ENCODE measurements at regions not wholly inside any gene's neighbourhood (a gene's known extent, or its start where the extent isn't known, plus 50 kb on each side); places are given as distances from the start of the nearest gene placed in this dataset.

DNA sequence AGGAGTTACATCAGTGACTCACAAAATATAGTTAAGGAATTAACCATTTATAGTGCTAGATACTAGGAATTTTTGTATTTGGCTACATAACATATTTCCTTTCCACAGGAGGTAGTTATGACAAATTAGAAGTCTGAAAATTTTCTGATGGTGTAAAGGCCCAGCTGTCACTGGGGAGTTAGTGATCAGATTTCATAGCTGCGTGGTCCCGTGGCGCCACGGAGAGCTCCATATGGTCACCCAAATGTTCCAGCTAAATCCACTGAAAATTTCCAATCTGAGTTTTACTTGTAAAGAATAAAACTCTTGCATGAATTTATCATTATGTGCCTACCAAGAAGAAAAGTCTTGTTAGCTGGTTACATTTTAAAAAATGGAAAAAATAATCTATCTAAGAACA is 368.9 kb upstream of the PLSCR5 start:
- TF ChIP-seq POLR2A (IDR thresholded peaks at IDR 0.05): no peak
- TF ChIP-seq, protein P1, sequence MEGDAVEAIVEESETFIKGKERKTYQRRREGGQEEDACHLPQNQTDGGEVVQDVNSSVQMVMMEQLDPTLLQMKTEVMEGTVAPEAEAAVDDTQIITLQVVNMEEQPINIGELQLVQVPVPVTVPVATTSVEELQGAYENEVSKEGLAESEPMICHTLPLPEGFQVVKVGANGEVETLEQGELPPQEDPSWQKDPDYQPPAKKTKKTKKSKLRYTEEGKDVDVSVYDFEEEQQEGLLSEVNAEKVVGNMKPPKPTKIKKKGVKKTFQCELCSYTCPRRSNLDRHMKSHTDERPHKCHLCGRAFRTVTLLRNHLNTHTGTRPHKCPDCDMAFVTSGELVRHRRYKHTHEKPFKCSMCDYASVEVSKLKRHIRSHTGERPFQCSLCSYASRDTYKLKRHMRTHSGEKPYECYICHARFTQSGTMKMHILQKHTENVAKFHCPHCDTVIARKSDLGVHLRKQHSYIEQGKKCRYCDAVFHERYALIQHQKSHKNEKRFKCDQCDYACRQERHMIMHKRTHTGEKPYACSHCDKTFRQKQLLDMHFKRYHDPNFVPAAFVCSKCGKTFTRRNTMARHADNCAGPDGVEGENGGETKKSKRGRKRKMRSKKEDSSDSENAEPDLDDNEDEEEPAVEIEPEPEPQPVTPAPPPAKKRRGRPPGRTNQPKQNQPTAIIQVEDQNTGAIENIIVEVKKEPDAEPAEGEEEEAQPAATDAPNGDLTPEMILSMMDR (IDR thresholded peaks at IDR 0.05): no peak
- WGBS, 2 donors: 91 to 93% methylated on average over 4 of the region's 4 CpGs
- H3K4me3 ChIP-seq (replicated peaks in 1 of 3): no peak overlapping the region

DNA sequence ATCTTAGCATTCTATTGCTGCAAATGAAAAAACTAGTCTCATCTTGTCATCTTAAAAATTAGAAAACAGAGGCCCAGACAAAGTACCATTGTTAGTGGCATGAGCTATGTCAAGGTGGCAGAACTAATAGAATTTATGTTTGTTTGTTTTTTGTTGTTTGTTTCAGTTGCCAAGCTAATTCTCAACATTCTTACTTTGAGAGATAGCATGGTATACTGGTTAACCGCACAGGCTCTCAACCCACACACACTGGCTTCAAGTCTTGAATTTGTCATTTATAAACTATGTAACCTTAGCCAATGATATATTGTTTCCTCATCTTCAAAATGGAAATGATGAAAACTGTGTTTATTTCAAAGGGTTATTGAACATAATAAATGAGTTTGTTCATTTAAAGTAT is 367.6 kb upstream of the PLSCR5 start:
- DNase-seq: no peak
- TF ChIP-seq, protein P1 (IDR thresholded peaks at IDR 0.05): no peak
- no peak for TF ChIP-seq POLR2A (IDR thresholded peaks at IDR 0.05)
- intact Hi-C loops (cut with DNase I): no loop called here

More for the DNA sequence above, 368.9 kb upstream of the PLSCR5 start:
- H3K36me3 ChIP-seq: no peaks in the 10 kb centered on the region
- intact Hi-C loops (cut with DNase I): no loop called here
- no peaks in the 10 kb centered on the region for H3K27me3 ChIP-seq
- DNase-seq: no peak
- no peaks in the 10 kb centered on the region for H3K4me1 ChIP-seq
- no peak overlapping the region for H3K27ac ChIP-seq
- no peaks in the 10 kb centered on the region for H3K9me3 ChIP-seq

DNA sequence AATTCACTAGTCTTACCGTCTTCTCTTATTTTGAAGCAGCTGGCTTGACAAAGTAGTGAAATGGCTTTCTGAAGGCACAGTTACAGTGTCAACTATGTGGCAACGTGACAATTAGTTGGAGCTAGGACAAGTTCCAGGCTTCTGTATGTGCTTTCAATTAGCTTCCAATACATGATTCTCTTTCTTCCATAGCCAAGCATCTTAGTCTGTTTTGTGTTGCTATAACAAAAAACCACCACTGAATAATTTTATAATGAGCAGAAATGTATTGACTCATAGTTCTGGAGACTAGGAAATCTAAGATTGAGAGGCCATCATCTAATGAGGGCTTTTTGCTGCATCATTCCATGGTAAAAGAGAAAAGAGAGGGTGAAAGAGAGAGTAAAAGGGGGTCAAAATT is 365.1 kb upstream of the PLSCR5 start:
- intact Hi-C loops (cut with DNase I): no loop called here
- TF ChIP-seq POLR2A (IDR thresholded peaks at IDR 0.05): no peak
- TF ChIP-seq, protein P1 (IDR thresholded peaks at IDR 0.05): no peak
- 83 to 86% methylated on average over 2 of the region's 2 CpGs for WGBS, 2 donors
- Histone ChIP-seq H3K27ac (no peak overlapping the region), H3K4me1 (no peaks in the 10 kb centered on the region), H3K9me3 (no peaks in the 10 kb centered on the region), H3K36me3 (no peaks in the 10 kb centered on the region), H3K27me3 (no peaks in the 10 kb centered on the region), H3K4me3 (replicated peaks in 1 of 3) (no peak overlapping the region)
- no peak for DNase-seq

More for the DNA sequence above, 367.6 kb upstream of the PLSCR5 start:
- no peak overlapping the region for H3K4me3 ChIP-seq (replicated peaks in 1 of 3)
- H3K36me3 ChIP-seq: no peaks in the 10 kb centered on the region
- no peaks in the 10 kb centered on the region for H3K27me3 ChIP-seq
- H3K27ac ChIP-seq: no peak overlapping the region
- no peaks in the 10 kb centered on the region for H3K9me3 ChIP-seq
- no peaks in the 10 kb centered on the region for H3K4me1 ChIP-seq
- 88 to 91% methylated on average over 1 of the region's 1 CpG for WGBS, 2 donors

DNA sequence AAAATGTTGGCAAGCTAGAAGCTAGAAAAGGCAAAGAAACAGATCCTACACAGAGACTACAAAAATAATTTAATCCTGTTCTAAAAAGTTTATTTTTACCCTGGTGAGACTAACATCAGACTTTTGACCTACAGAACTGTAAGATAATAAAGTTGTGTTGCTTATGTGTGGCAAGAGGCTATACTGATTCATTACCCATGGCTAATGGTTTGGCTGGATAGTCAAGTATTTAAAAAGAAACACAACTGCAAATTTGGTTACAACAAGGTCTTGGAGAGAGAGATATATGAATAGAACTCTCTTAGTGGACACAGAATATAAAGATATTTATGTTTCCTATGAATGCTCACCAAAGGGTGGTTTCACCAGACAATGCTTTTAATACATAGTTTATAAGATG is 364.2 kb upstream of the PLSCR5 start:
- no peaks in the 10 kb centered on the region for H3K4me1 ChIP-seq
- no peak overlapping the region for H3K27ac ChIP-seq
- TF ChIP-seq, protein P1 (IDR thresholded peaks at IDR 0.05): no peak
- no peak for TF ChIP-seq POLR2A (IDR thresholded peaks at IDR 0.05)
- no peaks in the 10 kb centered on the region for H3K36me3 ChIP-seq
- no peaks in the 10 kb centered on the region for H3K27me3 ChIP-seq
- no peaks in the 10 kb centered on the region for H3K9me3 ChIP-seq
- no peak overlapping the region for H3K4me3 ChIP-seq (replicated peaks in 1 of 3)
- no peak for DNase-seq
- intact Hi-C loops (cut with DNase I): no loop called here

DNA sequence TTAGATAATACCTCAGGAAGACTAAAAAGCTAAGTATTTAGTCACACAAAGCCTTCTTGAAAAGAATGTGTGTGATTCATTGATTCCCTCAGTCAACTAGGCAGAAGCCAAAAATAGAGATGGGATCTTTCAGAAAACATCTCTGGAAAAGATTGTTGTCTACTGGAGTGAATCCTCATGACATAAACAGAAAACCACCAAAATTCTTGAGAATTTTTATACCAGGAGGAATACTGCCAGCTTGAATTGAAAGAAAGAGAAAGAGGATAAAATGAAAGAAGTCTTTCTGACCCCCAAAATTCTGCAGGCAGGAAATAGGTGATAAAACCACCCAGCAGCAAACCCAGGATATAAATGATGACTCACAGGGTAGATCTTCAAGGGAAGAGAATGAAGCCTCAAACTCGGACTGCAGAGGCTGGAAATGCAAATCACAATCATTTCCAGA is 363.1 kb upstream of the PLSCR5 start:
- no peak for TF ChIP-seq POLR2A (IDR thresholded peaks at IDR 0.05)
- TF ChIP-seq, protein P1 (IDR thresholded peaks at IDR 0.05): no peak
- Histone ChIP-seq H3K4me3 (replicated peaks in 1 of 3) (no peak overlapping the region), H3K36me3 (no peaks in the 10 kb centered on the region), H3K9me3 (no peaks in the 10 kb centered on the region), H3K27ac (no peak overlapping the region), H3K4me1 (no peaks in the 10 kb centered on the region), H3K27me3 (no peaks in the 10 kb centered on the region)
- intact Hi-C loops (cut with DNase I): no loop called here
- DNase-seq: no peak
- 68 to 70% methylated on average over 1 of the region's 1 CpG for WGBS, 2 donors

All from thyroid gland (tissue), 4 donors.